PC-9 (cell line): ENCODE measurements at regions not wholly inside any gene's neighbourhood (a gene's known extent, or its start where the extent isn't known, plus 50 kb on each side); places are given as distances from the start of the nearest gene placed in this dataset.
A peak's percentile ranks its signal among the peaks of the same experiment; 100 is the strongest.

Experiments used
- EZH2 ChIP-seq: fragments of 200-600 bp; sonication (generic); IDR thresholded peaks from 2 replicates; pipeline ENCODE4 v1.8.0; 2017; ENCODE audit warnings: antibody characterized with exemption, low read depth
- TF ChIP-seq, protein P1 (sequence below): fragments of 200-600 bp; sonication (generic); conservative IDR thresholded peaks from 2 replicates; pipeline ENCODE4 v1.6.1; 2017; ENCODE audit warnings: mixed run types, antibody characterized with exemption, mild to moderate bottlenecking, moderate library complexity

DNA sequence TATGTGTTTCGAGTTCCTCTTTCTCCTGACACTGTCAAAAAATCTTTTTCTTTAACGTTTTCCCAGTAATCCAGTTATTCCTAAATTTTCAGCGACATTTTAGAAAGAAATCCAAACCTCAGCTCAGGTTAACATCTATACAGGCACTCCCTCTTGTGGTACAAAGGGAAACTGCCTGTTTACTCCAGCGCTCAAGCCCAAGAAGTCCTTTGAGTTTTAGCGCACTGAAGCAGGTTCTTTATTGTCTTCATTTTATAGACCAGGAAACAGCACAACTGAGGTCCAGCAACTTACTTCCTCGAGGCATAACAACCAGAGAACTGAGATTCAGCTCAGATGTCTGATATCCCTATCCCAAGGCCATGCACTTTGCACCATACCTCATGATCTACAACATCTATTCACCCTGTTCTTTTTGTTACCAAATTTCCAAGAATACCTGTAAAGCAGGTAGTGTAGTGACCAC is 287.2 kb upstream of the MKLN1 start:
- TF ChIP-seq, protein P1, sequence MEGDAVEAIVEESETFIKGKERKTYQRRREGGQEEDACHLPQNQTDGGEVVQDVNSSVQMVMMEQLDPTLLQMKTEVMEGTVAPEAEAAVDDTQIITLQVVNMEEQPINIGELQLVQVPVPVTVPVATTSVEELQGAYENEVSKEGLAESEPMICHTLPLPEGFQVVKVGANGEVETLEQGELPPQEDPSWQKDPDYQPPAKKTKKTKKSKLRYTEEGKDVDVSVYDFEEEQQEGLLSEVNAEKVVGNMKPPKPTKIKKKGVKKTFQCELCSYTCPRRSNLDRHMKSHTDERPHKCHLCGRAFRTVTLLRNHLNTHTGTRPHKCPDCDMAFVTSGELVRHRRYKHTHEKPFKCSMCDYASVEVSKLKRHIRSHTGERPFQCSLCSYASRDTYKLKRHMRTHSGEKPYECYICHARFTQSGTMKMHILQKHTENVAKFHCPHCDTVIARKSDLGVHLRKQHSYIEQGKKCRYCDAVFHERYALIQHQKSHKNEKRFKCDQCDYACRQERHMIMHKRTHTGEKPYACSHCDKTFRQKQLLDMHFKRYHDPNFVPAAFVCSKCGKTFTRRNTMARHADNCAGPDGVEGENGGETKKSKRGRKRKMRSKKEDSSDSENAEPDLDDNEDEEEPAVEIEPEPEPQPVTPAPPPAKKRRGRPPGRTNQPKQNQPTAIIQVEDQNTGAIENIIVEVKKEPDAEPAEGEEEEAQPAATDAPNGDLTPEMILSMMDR: peak; percentile 96
- no peak for TF ChIP-seq EZH2
